ENCODE measurements at regions not wholly inside any gene's neighbourhood (a gene's known extent, or its start where the extent isn't known, plus 50 kb on each side); places are given as distances from the start of the nearest gene placed in this dataset.

DNA sequence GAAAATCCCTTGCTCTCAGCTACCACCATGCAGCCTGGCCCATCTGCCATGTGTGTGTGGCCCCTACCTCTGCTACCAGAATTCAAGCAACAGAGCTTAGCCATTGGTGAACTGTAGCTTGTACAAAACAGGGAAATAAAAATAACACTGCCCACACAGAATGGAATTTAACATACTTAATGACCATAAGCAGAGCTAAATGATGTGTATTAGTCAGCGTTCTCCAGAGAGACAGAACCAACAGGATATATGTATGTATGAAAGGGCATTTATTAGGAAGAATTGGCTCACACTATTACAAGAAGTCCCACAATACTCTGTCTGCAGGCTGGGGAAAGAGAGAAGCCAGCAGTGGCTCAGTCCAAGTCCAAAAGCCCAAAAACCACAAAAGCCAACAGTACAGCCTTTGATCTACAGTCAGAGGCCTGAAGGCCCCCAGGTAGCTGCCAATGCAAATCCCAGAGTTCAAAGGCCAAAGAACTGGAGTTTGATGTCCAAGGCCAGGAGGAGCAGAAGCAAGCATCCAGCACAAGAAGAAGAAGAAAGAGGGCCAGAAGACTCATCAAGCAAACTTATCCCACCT is 318.8 kb downstream of the DNAH5 start (continued):
- TF ChIP-seq, protein P1, sequence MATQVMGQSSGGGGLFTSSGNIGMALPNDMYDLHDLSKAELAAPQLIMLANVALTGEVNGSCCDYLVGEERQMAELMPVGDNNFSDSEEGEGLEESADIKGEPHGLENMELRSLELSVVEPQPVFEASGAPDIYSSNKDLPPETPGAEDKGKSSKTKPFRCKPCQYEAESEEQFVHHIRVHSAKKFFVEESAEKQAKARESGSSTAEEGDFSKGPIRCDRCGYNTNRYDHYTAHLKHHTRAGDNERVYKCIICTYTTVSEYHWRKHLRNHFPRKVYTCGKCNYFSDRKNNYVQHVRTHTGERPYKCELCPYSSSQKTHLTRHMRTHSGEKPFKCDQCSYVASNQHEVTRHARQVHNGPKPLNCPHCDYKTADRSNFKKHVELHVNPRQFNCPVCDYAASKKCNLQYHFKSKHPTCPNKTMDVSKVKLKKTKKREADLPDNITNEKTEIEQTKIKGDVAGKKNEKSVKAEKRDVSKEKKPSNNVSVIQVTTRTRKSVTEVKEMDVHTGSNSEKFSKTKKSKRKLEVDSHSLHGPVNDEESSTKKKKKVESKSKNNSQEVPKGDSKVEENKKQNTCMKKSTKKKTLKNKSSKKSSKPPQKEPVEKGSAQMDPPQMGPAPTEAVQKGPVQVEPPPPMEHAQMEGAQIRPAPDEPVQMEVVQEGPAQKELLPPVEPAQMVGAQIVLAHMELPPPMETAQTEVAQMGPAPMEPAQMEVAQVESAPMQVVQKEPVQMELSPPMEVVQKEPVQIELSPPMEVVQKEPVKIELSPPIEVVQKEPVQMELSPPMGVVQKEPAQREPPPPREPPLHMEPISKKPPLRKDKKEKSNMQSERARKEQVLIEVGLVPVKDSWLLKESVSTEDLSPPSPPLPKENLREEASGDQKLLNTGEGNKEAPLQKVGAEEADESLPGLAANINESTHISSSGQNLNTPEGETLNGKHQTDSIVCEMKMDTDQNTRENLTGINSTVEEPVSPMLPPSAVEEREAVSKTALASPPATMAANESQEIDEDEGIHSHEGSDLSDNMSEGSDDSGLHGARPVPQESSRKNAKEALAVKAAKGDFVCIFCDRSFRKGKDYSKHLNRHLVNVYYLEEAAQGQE (IDR thresholded peaks at IDR 0.05; ENCODE audit: unreplicated experiment): no peak
- TF ChIP-seq ZNF331 (CRISPR knock-in tag; IDR thresholded peaks at IDR 0.05; ENCODE audit: low read depth) (no peak), JUNB (IDR thresholded peaks at IDR 0.05; ENCODE audit: unreplicated experiment) (no peak), EZH2 (IDR thresholded peaks at IDR 0.05; ENCODE audit: low read depth, unreplicated experiment) (no peak)
- TF ChIP-seq, protein P2, sequence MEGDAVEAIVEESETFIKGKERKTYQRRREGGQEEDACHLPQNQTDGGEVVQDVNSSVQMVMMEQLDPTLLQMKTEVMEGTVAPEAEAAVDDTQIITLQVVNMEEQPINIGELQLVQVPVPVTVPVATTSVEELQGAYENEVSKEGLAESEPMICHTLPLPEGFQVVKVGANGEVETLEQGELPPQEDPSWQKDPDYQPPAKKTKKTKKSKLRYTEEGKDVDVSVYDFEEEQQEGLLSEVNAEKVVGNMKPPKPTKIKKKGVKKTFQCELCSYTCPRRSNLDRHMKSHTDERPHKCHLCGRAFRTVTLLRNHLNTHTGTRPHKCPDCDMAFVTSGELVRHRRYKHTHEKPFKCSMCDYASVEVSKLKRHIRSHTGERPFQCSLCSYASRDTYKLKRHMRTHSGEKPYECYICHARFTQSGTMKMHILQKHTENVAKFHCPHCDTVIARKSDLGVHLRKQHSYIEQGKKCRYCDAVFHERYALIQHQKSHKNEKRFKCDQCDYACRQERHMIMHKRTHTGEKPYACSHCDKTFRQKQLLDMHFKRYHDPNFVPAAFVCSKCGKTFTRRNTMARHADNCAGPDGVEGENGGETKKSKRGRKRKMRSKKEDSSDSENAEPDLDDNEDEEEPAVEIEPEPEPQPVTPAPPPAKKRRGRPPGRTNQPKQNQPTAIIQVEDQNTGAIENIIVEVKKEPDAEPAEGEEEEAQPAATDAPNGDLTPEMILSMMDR (conservative IDR thresholded peaks at IDR 0.05; ENCODE audit: low read depth in 2 of 2): no peak

DNA sequence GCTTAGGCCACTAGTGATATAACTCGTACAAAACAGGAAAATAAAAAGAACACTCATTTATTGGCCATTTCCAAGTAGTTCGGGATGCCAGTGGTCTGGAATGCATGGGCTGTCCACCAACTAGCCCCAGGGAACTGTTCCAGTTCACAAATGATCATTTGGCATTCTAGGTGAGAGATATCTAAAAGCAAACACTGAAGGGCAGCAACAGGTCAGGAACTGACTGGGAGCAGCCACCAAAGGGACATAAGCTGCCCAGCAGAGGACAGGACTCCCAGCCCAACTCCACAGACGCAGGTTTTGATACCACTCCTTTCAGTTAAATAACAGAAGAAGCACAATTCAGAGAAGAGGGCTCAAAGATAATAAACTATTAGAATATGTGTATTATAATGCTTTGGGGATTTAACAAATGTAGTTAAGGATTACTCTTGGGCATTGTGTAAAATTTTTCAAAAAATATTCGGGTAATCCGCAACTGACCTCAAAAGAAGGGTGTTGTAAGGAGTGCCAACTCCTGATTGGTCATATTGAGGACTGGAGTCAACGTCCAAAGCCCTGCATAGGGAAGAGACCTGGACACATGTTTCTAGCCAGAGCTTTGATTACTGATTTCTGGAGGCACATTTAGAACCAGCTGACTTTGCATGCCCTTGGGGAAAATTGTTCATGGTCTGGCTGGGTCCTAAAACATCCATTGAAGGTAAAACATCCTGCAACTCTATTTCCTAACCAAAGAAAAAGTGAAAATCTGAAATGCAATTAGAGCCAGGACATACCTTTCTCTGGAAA is 320.0 kb downstream of the DNAH5 start:
- Mint-ChIP-seq H3K27ac (no peak overlapping the region; the same call in 1 of the 2 replicates), H3K4me3 (no peak overlapping the region), H3K27me3 (ENCODE audit: insufficient read depth, low read depth, poor library complexity) (peaks cover 3% of the 10 kb centered on the region), H3K36me3 (ENCODE audit: low read depth) (no peaks in the 10 kb centered on the region), H3K9me3 (peaks cover 8% of the 10 kb centered on the region; the same call in 1 of the 3 replicates), H3K4me1 (peaks cover 6% of the 10 kb centered on the region; the same call in 1 of the 3 replicates)
- Histone ChIP-seq H3F3A (replicated peaks; ENCODE audit: low read depth) (no peaks in the 10 kb centered on the region), H4K20me1 (replicated peaks; ENCODE audit: insufficient read depth) (no peaks in the 10 kb centered on the region), H2AFZ (peak overlapping the region; percentile 47; the same call in 1 of the 2 replicates), H3K4me1 (ENCODE audit: insufficient read depth) (no peaks in the 10 kb centered on the region; the same call in 1 of the 2 replicates), H3K36me3 (ENCODE audit: insufficient read depth) (no peaks in the 10 kb centered on the region), H3K27me3 (ENCODE audit: insufficient read depth) (no peaks in the 10 kb centered on the region), H3K9me2 (ENCODE audit: insufficient read depth) (peaks cover 4% of the 10 kb centered on the region), H3K4me2 (no peak overlapping the region), H3K4me3 (no peak overlapping the region), H3K27ac (ENCODE audit: low read depth) (no peak overlapping the region), H3K79me2 (replicated peaks; ENCODE audit: insufficient read depth) (no peaks in the 10 kb centered on the region)
- ATAC-seq (no peak), DNase-seq (ENCODE audit: low spot score) (no peak)
- TF ChIP-seq ZNF331 (CRISPR knock-in tag; IDR thresholded peaks at IDR 0.05; ENCODE audit: low read depth): no peak
- no peak for TF ChIP-seq POLR2AphosphoS5 (IDR thresholded peaks at IDR 0.05; ENCODE audit: low read depth)
- TF ChIP-seq EZH2phosphoT487 (IDR thresholded peaks at IDR 0.05; ENCODE audit: unreplicated experiment): no peak
- TF ChIP-seq, protein P3, sequence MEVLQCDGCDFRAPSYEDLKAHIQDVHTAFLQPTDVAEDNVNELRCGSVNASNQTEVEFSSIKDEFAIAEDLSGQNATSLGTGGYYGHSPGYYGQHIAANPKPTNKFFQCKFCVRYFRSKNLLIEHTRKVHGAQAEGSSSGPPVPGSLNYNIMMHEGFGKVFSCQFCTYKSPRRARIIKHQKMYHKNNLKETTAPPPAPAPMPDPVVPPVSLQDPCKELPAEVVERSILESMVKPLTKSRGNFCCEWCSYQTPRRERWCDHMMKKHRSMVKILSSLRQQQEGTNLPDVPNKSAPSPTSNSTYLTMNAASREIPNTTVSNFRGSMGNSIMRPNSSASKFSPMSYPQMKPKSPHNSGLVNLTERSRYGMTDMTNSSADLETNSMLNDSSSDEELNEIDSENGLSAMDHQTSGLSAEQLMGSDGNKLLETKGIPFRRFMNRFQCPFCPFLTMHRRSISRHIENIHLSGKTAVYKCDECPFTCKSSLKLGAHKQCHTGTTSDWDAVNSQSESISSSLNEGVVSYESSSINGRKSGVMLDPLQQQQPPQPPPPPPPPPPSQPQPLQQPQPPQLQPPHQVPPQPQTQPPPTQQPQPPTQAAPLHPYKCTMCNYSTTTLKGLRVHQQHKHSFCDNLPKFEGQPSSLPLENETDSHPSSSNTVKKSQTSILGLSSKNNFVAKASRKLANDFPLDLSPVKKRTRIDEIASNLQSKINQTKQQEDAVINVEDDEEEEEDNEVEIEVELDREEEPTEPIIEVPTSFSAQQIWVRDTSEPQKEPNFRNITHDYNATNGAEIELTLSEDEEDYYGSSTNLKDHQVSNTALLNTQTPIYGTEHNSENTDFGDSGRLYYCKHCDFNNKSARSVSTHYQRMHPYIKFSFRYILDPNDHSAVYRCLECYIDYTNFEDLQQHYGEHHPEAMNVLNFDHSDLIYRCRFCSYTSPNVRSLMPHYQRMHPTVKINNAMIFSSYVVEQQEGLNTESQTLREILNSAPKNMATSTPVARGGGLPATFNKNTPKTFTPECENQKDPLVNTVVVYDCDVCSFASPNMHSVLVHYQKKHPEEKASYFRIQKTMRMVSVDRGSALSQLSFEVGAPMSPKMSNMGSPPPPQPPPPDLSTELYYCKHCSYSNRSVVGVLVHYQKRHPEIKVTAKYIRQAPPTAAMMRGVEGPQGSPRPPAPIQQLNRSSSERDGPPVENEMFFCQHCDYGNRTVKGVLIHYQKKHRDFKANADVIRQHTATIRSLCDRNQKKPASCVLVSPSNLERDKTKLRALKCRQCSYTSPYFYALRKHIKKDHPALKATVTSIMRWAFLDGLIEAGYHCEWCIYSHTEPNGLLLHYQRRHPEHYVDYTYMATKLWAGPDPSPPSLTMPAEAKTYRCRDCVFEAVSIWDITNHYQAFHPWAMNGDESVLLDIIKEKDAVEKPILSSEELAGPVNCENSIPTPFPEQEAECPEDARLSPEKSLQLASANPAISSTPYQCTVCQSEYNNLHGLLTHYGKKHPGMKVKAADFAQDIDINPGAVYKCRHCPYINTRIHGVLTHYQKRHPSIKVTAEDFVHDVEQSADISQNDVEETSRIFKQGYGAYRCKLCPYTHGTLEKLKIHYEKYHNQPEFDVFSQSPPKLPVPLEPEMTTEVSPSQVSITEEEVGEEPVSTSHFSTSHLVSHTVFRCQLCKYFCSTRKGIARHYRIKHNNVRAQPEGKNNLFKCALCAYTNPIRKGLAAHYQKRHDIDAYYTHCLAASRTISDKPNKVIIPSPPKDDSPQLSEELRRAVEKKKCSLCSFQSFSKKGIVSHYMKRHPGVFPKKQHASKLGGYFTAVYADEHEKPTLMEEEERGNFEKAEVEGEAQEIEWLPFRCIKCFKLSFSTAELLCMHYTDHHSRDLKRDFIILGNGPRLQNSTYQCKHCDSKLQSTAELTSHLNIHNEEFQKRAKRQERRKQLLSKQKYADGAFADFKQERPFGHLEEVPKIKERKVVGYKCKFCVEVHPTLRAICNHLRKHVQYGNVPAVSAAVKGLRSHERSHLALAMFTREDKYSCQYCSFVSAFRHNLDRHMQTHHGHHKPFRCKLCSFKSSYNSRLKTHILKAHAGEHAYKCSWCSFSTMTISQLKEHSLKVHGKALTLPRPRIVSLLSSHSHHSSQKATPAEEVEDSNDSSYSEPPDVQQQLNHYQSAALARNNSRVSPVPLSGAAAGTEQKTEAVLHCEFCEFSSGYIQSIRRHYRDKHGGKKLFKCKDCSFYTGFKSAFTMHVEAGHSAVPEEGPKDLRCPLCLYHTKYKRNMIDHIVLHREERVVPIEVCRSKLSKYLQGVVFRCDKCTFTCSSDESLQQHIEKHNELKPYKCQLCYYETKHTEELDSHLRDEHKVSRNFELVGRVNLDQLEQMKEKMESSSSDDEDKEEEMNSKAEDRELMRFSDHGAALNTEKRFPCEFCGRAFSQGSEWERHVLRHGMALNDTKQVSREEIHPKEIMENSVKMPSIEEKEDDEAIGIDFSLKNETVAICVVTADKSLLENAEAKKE (CRISPR knock-in tag; IDR thresholded peaks at IDR 0.05): no peak
- no peak for TF ChIP-seq CREB1 (CRISPR knock-in tag; IDR thresholded peaks at IDR 0.05; ENCODE audit: low read depth)
- TF ChIP-seq NANOG (IDR thresholded peaks at IDR 0.05; ENCODE audit: borderline replicate concordance): no peak
- no peak for TF ChIP-seq EZH2 (IDR thresholded peaks at IDR 0.05; ENCODE audit: low read depth, unreplicated experiment)
- TF ChIP-seq ZNF114 (CRISPR knock-in tag; IDR thresholded peaks at IDR 0.05): no peak

Data from GM23338 (cell line).